K562 (cell line): ENCODE measurements at regions not wholly inside any gene's neighbourhood (a gene's known extent, or its start where the extent isn't known, plus 50 kb on each side); places are given as distances from the start of the nearest gene placed in this dataset.

Source experiments
- BCL6 ChIP-seq: fragments of 250-450 bp; sonication (Bioruptor Pico); IDR thresholded peaks from 2 replicates; pipeline ENCODE4 v1.4.0; 2020
- CHD2 ChIP-seq: IDR thresholded peaks from 2 replicates; pipeline ENCODE4 v1.6.1; 2011; ENCODE audit warnings: low read depth, low read length
- MXI1 ChIP-seq: IDR thresholded peaks from 2 replicates; pipeline ENCODE4 v1.6.1; 2011; ENCODE audit warnings: low read depth, mild to moderate bottlenecking, improper control_type of control experiment, low read length
- NONO ChIP-seq, 2 experiments: fragments of 200-400 bp in 1 of 2; fragments of 450-650 bp in 1 of 2; formaldehyde crosslinking in 1 of 2; IDR thresholded peaks; 2 replicates each; pipeline ENCODE4 v1.6.1; 2017; ENCODE audit warnings: low read depth in 2 of 2, mild to moderate bottlenecking in 2 of 2, moderate library complexity in 2 of 2, low read length in 1 of 2
- POLR2A ChIP-seq: fragments of 450-650 bp; conservative IDR thresholded peaks from 2 replicates; pipeline ENCODE4 v1.6.1; 2016
- SIN3A ChIP-seq, 2 experiments: fragments of 150-350 bp in 1 of 2; IDR thresholded peaks; 2 replicates each; pipeline ENCODE4 v1.6.1; 2011 to 2016; ENCODE audit warnings: borderline replicate concordance in 2 of 2, low read depth in 2 of 2, low read length in 2 of 2, mild to moderate bottlenecking in 2 of 2, moderate library complexity in 2 of 2; ENCODE audit not compliant: control insufficient read depth in 1 of 2
- SMAD1 ChIP-seq: fragments of 150-350 bp; IDR thresholded peaks from 2 replicates; pipeline ENCODE4 v1.6.1; 2014; ENCODE audit warnings: low read length, low read depth; ENCODE audit not compliant: partially characterized antibody
- TAF7 ChIP-seq: fragments of 450-650 bp; IDR thresholded peaks from 2 replicates; pipeline ENCODE4 v1.6.1; 2016; ENCODE audit warnings: missing genetic modification characterization, missing compliant biosample characterization
- ZNF140 ChIP-seq: fragments of 250-450 bp; sonication (Bioruptor Pico); IDR thresholded peaks from 2 replicates; pipeline ENCODE4 v1.8.0; 2021; ENCODE audit warnings: moderate library complexity, mild to moderate bottlenecking, inconsistent platforms
- ZNF239 ChIP-seq: fragments of 250-450 bp; sonication (Bioruptor Pico); IDR thresholded peaks from 2 replicates; pipeline ENCODE4 v1.4.0; 2020; ENCODE audit warnings: mild to moderate bottlenecking
- ZNF644 ChIP-seq: fragments of 200-800 bp; sonication (Bioruptor generic); IDR thresholded peaks from 2 replicates; pipeline ENCODE4 v1.6.1; 2016; ENCODE audit warnings: low read depth, missing genetic modification characterization, missing compliant biosample characterization
- ZNF830 ChIP-seq: fragments of 250-450 bp; sonication (Bioruptor Pico); IDR thresholded peaks from 2 replicates; pipeline ENCODE4 v1.5.0; 2021; ENCODE audit warnings: mild to moderate bottlenecking
- TF ChIP-seq, protein P1 (sequence below), 3 experiments: IDR thresholded peaks in 2 of 3; conservative IDR thresholded peaks in 1 of 3; 2 replicates each; pipeline ENCODE4 v1.5.1; 2011 to 2012; ENCODE audit warnings: low read length in 3 of 3, mild to moderate bottlenecking in 3 of 3, control low read depth in 2 of 3, improper control_type of control experiment in 1 of 3, inconsistent platforms in 1 of 3, low read depth in 1 of 3, mixed read lengths in 1 of 3, moderate library complexity in 1 of 3; ENCODE audit not compliant: insufficient read depth in 2 of 3
- TF ChIP-seq, protein P2 (sequence below): fragments of 250-450 bp; sonication (Bioruptor Pico); IDR thresholded peaks from 2 replicates; pipeline ENCODE4 v1.8.0; 2021; ENCODE audit warnings: borderline replicate concordance, mild to moderate bottlenecking, moderate library complexity; ENCODE audit not compliant: poor library complexity, severe bottlenecking

DNA sequence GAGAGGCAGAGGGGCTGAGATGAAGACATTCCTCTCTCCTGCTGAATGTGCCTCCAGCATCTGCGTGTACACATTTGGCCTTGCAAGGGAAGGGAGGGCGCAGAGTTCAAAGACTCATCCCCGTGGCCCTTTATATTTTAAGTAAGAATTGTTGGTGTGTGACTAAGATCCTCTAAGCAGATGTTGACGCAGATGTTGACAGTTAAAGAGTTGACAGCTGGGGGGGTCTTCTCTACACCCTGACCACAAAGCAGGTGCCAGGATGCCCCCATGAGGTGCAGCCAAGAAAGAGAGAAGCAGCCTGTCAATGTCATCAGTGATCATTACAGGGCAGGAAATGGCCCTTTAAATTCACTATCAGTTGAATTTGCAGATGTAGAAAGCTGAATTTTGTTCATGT lies 262.9 kb downstream of the IRX1 start:
- TF ChIP-seq TAF7 (tag) (no peak), MXI1 (no peak), ZNF644 (tag) (no peak), ZNF830 (CRISPR knock-in tag) (no peak), SMAD1 (no peak), CHD2 (no peak), NONO (IDR thresholded peaks at IDR 0.05; ENCODE audit: low read depth in 2 of 2, low read length in 1 of 2) (no peak), ZNF140 (CRISPR knock-in tag) (no peak), BCL6 (CRISPR knock-in tag) (no peak), POLR2A (no peak), SIN3A (IDR thresholded peaks at IDR 0.05; ENCODE audit: borderline replicate concordance in 2 of 2, control insufficient read depth in 1 of 2, low read depth in 2 of 2, low read length in 2 of 2) (no peak), ZNF239 (CRISPR knock-in tag) (no peak)
- TF ChIP-seq, protein P1, sequence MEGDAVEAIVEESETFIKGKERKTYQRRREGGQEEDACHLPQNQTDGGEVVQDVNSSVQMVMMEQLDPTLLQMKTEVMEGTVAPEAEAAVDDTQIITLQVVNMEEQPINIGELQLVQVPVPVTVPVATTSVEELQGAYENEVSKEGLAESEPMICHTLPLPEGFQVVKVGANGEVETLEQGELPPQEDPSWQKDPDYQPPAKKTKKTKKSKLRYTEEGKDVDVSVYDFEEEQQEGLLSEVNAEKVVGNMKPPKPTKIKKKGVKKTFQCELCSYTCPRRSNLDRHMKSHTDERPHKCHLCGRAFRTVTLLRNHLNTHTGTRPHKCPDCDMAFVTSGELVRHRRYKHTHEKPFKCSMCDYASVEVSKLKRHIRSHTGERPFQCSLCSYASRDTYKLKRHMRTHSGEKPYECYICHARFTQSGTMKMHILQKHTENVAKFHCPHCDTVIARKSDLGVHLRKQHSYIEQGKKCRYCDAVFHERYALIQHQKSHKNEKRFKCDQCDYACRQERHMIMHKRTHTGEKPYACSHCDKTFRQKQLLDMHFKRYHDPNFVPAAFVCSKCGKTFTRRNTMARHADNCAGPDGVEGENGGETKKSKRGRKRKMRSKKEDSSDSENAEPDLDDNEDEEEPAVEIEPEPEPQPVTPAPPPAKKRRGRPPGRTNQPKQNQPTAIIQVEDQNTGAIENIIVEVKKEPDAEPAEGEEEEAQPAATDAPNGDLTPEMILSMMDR (IDR thresholded peaks at IDR 0.05 in 2 of 3, conservative IDR thresholded peaks at IDR 0.05 in 1 of 3; ENCODE audit: insufficient read depth in 2 of 3, low read depth in 1 of 3, low read length in 3 of 3), result no peak
- TF ChIP-seq, protein P2, sequence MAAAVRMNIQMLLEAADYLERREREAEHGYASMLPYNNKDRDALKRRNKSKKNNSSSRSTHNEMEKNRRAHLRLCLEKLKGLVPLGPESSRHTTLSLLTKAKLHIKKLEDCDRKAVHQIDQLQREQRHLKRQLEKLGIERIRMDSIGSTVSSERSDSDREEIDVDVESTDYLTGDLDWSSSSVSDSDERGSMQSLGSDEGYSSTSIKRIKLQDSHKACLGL (CRISPR knock-in tag), result no peak
